K562 (cell line): ENCODE measurements at regions not wholly inside any gene's neighbourhood (a gene's known extent, or its start where the extent isn't known, plus 50 kb on each side); places are given as distances from the start of the nearest gene placed in this dataset.

Source experiments
- ATAC-seq: fragments of 200-7000 bp; cut with Tn5 transposase; 3 replicates; pipeline ENCODE4 v1.9.1; 2020; ENCODE audit warnings: moderate library complexity
- BruUV-seq: library from RNA; stranded (reverse); fragments of 400-500 nt; replicated peaks from 2 replicates; lab custom pipeline; 2021; lab: Mats Ljungman, UMichigan
- CTCF ChIA-PET: fragments of 300-600 bp; formaldehyde crosslinking; extraction: SDS; loops from one replicate; lab custom pipeline; 2021; ENCODE audit warnings: low intra/inter-chr PET ratio; lab: Yijun Ruan, JAX
- POLR2A ChIA-PET: fragments of 300-600, 350-650 bp; sonication (Branson Sonifier 250); formaldehyde crosslinking; extraction: SDS; loops from one replicate; lab custom pipeline; 2021; ENCODE audit warnings: antibody characterized with exemption, inconsistent platforms; lab: Yijun Ruan, JAX
- DNase-seq, 4 experiments: peaks; one replicate each; pipeline versions ENCODE4 v3.0.0 to v3.0.0-alpha.2; 2011 to 2018; ENCODE audit warnings: low spot score in 3 of 4, mixed read lengths in 3 of 4; ENCODE audit errors: extremely low read depth in 1 of 4
- FAIRE-seq: peaks from 2 replicates; lab custom pipeline; 2011; peaks lifted over from hg19 to GRCh38; lab: Jason Lieb, UNC
- H2AFZ ChIP-seq: 2 replicates; pipeline ENCODE4 v1.6.0; 2011; ENCODE audit warnings: low read depth, low read length, control low read depth, inconsistent platforms
- H3K27ac ChIP-seq: fragments of 200-600 bp; 3 replicates; pipeline ENCODE4 v1.8.0; 2011; ENCODE audit warnings: low read depth, mild to moderate bottlenecking, control low read depth, inconsistent platforms, low read length, moderate library complexity, mixed read lengths; ENCODE audit errors: extremely low read depth
- H3K27me3 ChIP-seq, 2 experiments: fragments of 300-600 bp in 1 of 2; 2 replicates in 1 of 2; 3 replicates in 1 of 2; pipeline versions ENCODE4 v1.6.0 to v1.8.0; 2011; ENCODE audit warnings: inconsistent platforms in 2 of 2, low read length in 2 of 2, mild to moderate bottlenecking in 1 of 2, mixed read lengths in 1 of 2, moderate library complexity in 1 of 2; ENCODE audit not compliant: control insufficient read depth in 2 of 2, insufficient read depth in 2 of 2
- H3K36me3 ChIP-seq: fragments of 300-600 bp; 3 replicates; pipeline ENCODE4 v1.8.0; 2011; ENCODE audit warnings: mild to moderate bottlenecking, low read length, inconsistent platforms; ENCODE audit not compliant: control insufficient read depth, insufficient read depth
- H3K4me1 ChIP-seq, 2 experiments: fragments of 200-600 bp in 1 of 2; replicated peaks in 1 of 2; 2 replicates in 1 of 2; 3 replicates in 1 of 2; pipeline versions ENCODE4 v1.5.1 to v1.8.0; 2011; ENCODE audit warnings: inconsistent platforms in 2 of 2, low read length in 2 of 2, mild to moderate bottlenecking in 1 of 2, mixed read lengths in 1 of 2, moderate library complexity in 1 of 2; ENCODE audit not compliant: control insufficient read depth in 2 of 2, insufficient read depth in 2 of 2
- H3K4me2 ChIP-seq: 2 replicates; pipeline ENCODE4 v1.6.1; 2011; ENCODE audit warnings: low read length, control low read depth, inconsistent platforms, mixed read lengths; ENCODE audit not compliant: insufficient read depth
- H3K4me3 ChIP-seq: fragments of 200-600 bp; sonication (generic), shearing (Covaris generic); 2 replicates; pipeline ENCODE4 v1.5.1; 2016; ENCODE audit warnings: control low read depth, inconsistent platforms
- H3K79me2 ChIP-seq: fragments of 200-600 bp; 3 replicates; pipeline ENCODE4 v1.8.0; 2011; ENCODE audit warnings: low read length, inconsistent platforms; ENCODE audit not compliant: control insufficient read depth, insufficient read depth
- H3K9ac ChIP-seq, 2 experiments: 2 replicates each; pipeline versions ENCODE4 v1.6.0 to v1.6.1; 2011; ENCODE audit warnings: low read depth in 2 of 2, low read length in 2 of 2, control low read depth in 1 of 2, inconsistent platforms in 1 of 2, mild to moderate bottlenecking in 1 of 2, mixed read lengths in 1 of 2; ENCODE audit not compliant: insufficient read depth in 1 of 2
- H3K9me1 ChIP-seq: one replicate; pipeline ENCODE4 v1.6.0; 2011; ENCODE audit warnings: inconsistent platforms, mild to moderate bottlenecking, low read length, moderate library complexity; ENCODE audit not compliant: control insufficient read depth, insufficient read depth
- H3K9me3 ChIP-seq: replicated peaks from 2 replicates; pipeline ENCODE4 v1.5.1; 2011; ENCODE audit warnings: low read depth, low read length, inconsistent platforms; ENCODE audit not compliant: control insufficient read depth, insufficient read depth
- H4K20me1 ChIP-seq: replicated peaks from 2 replicates; pipeline ENCODE4 v1.6.1; 2011; ENCODE audit warnings: low read length, inconsistent platforms, mixed read lengths; ENCODE audit not compliant: control insufficient read depth, insufficient read depth
- DNMT1 ChIP-seq: fragments of 450-650 bp; IDR thresholded peaks from 2 replicates; pipeline ENCODE4 v1.6.1; 2016; ENCODE audit warnings: antibody characterized with exemption, mild to moderate bottlenecking
- MAFK ChIP-seq: IDR thresholded peaks from 2 replicates; pipeline ENCODE4 v1.6.1; 2011; ENCODE audit warnings: low read length, improper control_type of control experiment
- MCM3 ChIP-seq: fragments of 450-650 bp; IDR thresholded peaks from 2 replicates; pipeline ENCODE4 v1.6.1; 2016
- NR2C1 ChIP-seq, 2 experiments: fragments of 450-650 bp; IDR thresholded peaks; 2 replicates each; pipeline ENCODE4 v1.6.1; 2017; ENCODE audit warnings: mild to moderate bottlenecking in 2 of 2, antibody characterized with exemption in 1 of 2, inconsistent platforms in 1 of 2, missing compliant biosample characterization in 1 of 2, missing genetic modification characterization in 1 of 2
- POLR2G ChIP-seq: fragments of 200-400 bp; formaldehyde crosslinking; IDR thresholded peaks from 2 replicates; pipeline ENCODE4 v1.6.1; 2017; ENCODE audit warnings: low read depth, mild to moderate bottlenecking, antibody characterized with exemption, low read length, moderate library complexity
- RAD51 ChIP-seq: fragments of 450-650 bp; IDR thresholded peaks from 2 replicates; pipeline ENCODE4 v1.7.1; 2016; ENCODE audit warnings: low read depth, mild to moderate bottlenecking, borderline replicate concordance
- RBM22 ChIP-seq: fragments of 200-400 bp; formaldehyde crosslinking; IDR thresholded peaks from 2 replicates; pipeline ENCODE4 v1.6.1; 2018; ENCODE audit warnings: low read length, low read depth; ENCODE audit not compliant: poor library complexity, severe bottlenecking
- RFX7 ChIP-seq: fragments of 250-450 bp; sonication (Bioruptor Pico); IDR thresholded peaks from 2 replicates; pipeline ENCODE4 v1.5.1; 2021; ENCODE audit warnings: mild to moderate bottlenecking
- SFPQ ChIP-seq: fragments of 200-400 bp; formaldehyde crosslinking; IDR thresholded peaks from 2 replicates; pipeline ENCODE4 v1.6.1; 2017; ENCODE audit warnings: mild to moderate bottlenecking, low read depth, low read length, moderate library complexity
- TAF1 ChIP-seq: IDR thresholded peaks from 2 replicates; pipeline ENCODE4 v1.6.1; 2011; ENCODE audit warnings: mild to moderate bottlenecking, low read length, moderate library complexity; ENCODE audit not compliant: insufficient read depth, control insufficient read depth, severe bottlenecking; ENCODE audit errors: extremely low read depth
- TAF7 ChIP-seq: fragments of 450-650 bp; IDR thresholded peaks from 2 replicates; pipeline ENCODE4 v1.6.1; 2016; ENCODE audit warnings: missing genetic modification characterization, missing compliant biosample characterization
- ZNF77 ChIP-seq: fragments of 250-450 bp; sonication (Bioruptor Pico); IDR thresholded peaks from 2 replicates; pipeline ENCODE4 v1.5.0; 2020
- WGBS: fragments of 100-300 bp; shearing (Covaris generic); methylation state at CpG from one replicate; pipeline ENCODE4 v1.1.6; 2016; ENCODE audit warnings: low coverage, mixed read lengths; ENCODE audit not compliant: insufficient coverage; ENCODE audit errors: missing lambda C conversion rate; 5-methylcytosine and 5-hydroxymethylcytosine counted together
- in situ Hi-C: fragments of 300-500 bp; cut with MboI; formaldehyde crosslinking; loops from 4 replicates; pipeline ENCODE4 v1.15.0; 2018; ENCODE audit warnings: inconsistent platforms, mixed read lengths
- intact Hi-C: fragments of 100-400 bp; cut with micrococcal nuclease; formaldehyde crosslinking; loops from 2 replicates; pipeline ENCODE4 v1.14.2; 2022
- TF ChIP-seq, protein P1 (sequence below): sonication (generic); formaldehyde crosslinking; IDR thresholded peaks from 2 replicates; pipeline ENCODE4 v1.8.1; 2023; ENCODE audit warnings: mild to moderate bottlenecking, missing genetic modification reagents

- Histone ChIP-seq H3K79me2 (no peaks in the 10 kb centered on the region), H3K4me3 (no peak overlapping the region), H3K9me1 (no peaks in the 10 kb centered on the region), H3K4me2 (no peak overlapping the region), H3K36me3 (no peaks in the 10 kb centered on the region), H3K27me3 (no peaks in the 10 kb centered on the region)
- POLR2A ChIA-PET, result no interaction called here
- in situ Hi-C loops (no loop called here), intact Hi-C loops (no loop called here)
- ATAC-seq, result no peak
- CTCF ChIA-PET, result no interaction called here
- TF ChIP-seq DNMT1, result no peak
- TF ChIP-seq RFX7, result no peak
- no peak for TF ChIP-seq POLR2G
- TF ChIP-seq, all 486 proteins: peak for 0
- no peak overlapping the region for H3K9ac ChIP-seq
- FAIRE-seq, result no peak
- H3K9me3 ChIP-seq, result no peaks in the 10 kb centered on the region
- H3K27ac ChIP-seq, result no peak overlapping the region
- no TSS peak for BruUV-seq
- H4K20me1 ChIP-seq, result no peaks in the 10 kb centered on the region
- H3K4me1 ChIP-seq, result no peaks in the 10 kb centered on the region
- no peak overlapping the region for H2AFZ ChIP-seq
- DNase-seq, result no peak
These were observed 461.9 kb downstream of the PCDH17 start for GRCh38 chr13:58093394-58093793.

GRCh38 chr13:58097831-58098230 lies 466.3 kb downstream of the PCDH17 start:
- in situ Hi-C loops, result no loop called here
- no peak overlapping the region for H3K9ac ChIP-seq
- no peak overlapping the region for H2AFZ ChIP-seq
- H3K9me1 ChIP-seq, result no peaks in the 10 kb centered on the region
- no peak overlapping the region for H3K4me2 ChIP-seq
- TF ChIP-seq RBM22 (no peak), SFPQ (no peak), RAD51 (no peak), TAF1 (no peak), MAFK (no peak), NR2C1 (IDR thresholded peaks at IDR 0.05) (no peak), NR2C1 (tag; IDR thresholded peaks at IDR 0.05) (no peak), TAF7 (no peak), ZNF77 (no peak), MCM3 (no peak)
- TF ChIP-seq, protein P1, sequence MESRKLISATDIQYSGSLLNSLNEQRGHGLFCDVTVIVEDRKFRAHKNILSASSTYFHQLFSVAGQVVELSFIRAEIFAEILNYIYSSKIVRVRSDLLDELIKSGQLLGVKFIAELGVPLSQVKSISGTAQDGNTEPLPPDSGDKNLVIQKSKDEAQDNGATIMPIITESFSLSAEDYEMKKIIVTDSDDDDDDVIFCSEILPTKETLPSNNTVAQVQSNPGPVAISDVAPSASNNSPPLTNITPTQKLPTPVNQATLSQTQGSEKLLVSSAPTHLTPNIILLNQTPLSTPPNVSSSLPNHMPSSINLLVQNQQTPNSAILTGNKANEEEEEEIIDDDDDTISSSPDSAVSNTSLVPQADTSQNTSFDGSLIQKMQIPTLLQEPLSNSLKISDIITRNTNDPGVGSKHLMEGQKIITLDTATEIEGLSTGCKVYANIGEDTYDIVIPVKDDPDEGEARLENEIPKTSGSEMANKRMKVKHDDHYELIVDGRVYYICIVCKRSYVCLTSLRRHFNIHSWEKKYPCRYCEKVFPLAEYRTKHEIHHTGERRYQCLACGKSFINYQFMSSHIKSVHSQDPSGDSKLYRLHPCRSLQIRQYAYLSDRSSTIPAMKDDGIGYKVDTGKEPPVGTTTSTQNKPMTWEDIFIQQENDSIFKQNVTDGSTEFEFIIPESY, result no peak
- TF ChIP-seq, all 486 proteins: peak for 0
- POLR2A ChIA-PET, result no interaction called here
- DNase-seq (no peak), FAIRE-seq (no peak), ATAC-seq (no peak)
- 0% methylated on average over 1 of the region's 1 CpG for WGBS
- H3K27ac ChIP-seq, result no peak overlapping the region
- H3K27me3 ChIP-seq, result no peaks in the 10 kb centered on the region
- H3K9me3 ChIP-seq, result no peaks in the 10 kb centered on the region; the same call in 1 of the 2 replicates
- H3K4me1 ChIP-seq, result no peaks in the 10 kb centered on the region
- H3K36me3 ChIP-seq, result no peaks in the 10 kb centered on the region
- intact Hi-C loops, result no loop called here
- no TSS peak for BruUV-seq
- no peaks in the 10 kb centered on the region for H4K20me1 ChIP-seq
- no peaks in the 10 kb centered on the region for H3K79me2 ChIP-seq
- CTCF ChIA-PET, result no interaction called here
- H3K4me3 ChIP-seq, result no peak overlapping the region
